ENCODE measurements at regions not wholly inside any gene's neighbourhood (a gene's known extent, or its start where the extent isn't known, plus 50 kb on each side); places are given as distances from the start of the nearest gene placed in this dataset.
"Not testable (repeated sequence)": the region's sequence is repeated elsewhere in the genome, so short reads cannot be mapped to it uniquely, and the experiment has no call there.

- TF ChIP-seq, protein P1, sequence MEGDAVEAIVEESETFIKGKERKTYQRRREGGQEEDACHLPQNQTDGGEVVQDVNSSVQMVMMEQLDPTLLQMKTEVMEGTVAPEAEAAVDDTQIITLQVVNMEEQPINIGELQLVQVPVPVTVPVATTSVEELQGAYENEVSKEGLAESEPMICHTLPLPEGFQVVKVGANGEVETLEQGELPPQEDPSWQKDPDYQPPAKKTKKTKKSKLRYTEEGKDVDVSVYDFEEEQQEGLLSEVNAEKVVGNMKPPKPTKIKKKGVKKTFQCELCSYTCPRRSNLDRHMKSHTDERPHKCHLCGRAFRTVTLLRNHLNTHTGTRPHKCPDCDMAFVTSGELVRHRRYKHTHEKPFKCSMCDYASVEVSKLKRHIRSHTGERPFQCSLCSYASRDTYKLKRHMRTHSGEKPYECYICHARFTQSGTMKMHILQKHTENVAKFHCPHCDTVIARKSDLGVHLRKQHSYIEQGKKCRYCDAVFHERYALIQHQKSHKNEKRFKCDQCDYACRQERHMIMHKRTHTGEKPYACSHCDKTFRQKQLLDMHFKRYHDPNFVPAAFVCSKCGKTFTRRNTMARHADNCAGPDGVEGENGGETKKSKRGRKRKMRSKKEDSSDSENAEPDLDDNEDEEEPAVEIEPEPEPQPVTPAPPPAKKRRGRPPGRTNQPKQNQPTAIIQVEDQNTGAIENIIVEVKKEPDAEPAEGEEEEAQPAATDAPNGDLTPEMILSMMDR (IDR thresholded peaks at IDR 0.05; ENCODE audit: extremely low read depth, missing control alignments), result no peak
- DNase-seq (ENCODE audit: low spot score), result no peak
Observed at GRCh38 chr6:85864453-85865401, 222.0 kb upstream of the SYNCRIP start.

DNA sequence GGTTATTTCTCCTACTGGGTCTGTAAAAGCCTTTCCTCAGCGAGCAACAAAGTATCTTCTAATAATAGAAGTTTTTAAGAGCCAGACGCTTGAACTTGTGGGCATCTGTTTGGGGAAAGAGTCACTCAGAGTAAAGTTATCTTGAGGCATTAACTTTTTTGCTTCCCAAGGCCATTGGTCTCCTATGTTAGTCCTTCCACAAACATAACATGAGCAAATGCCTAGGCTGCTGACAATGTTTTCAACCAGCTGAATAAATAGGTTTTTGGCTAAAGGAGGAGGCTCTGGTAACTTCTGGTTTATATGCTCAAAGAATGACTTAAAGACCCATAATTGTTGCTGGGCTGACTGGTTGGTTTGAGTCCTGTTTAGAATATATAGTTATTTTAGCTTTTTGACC is 213.5 kb upstream of the SYNCRIP start:
- TF ChIP-seq, protein P1 (IDR thresholded peaks at IDR 0.05; ENCODE audit: extremely low read depth, missing control alignments), result no peak

GRCh38 chr6:85838351-85839119 is 195.8 kb upstream of the SYNCRIP start:
- not testable (repeated sequence) for DNase-seq (ENCODE audit: low spot score)

More for the DNA sequence above, 213.5 kb upstream of the SYNCRIP start:
- DNase-seq (ENCODE audit: low spot score), result no peak

DNA sequence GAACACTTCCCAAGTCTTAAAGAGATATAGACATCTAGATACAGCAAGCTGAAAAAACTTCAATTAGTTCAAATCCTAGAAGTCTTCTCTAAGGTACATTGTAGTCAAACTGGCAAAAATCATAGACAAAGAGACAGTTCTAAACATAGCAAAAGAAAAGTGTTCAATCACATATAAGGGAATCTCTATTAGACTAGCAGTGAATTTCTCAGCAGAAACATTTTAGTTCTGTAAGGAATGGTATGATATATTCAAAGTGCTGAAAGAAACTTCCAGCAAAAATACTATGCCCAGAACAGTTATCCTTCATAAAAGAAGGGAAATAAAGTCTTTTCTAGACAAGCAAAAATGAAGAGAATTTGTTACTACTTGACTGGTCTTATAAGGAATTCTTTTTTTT is 186.3 kb upstream of the SYNCRIP start:
- TF ChIP-seq, protein P1 (IDR thresholded peaks at IDR 0.05; ENCODE audit: extremely low read depth, missing control alignments), result no peak
- no peak for DNase-seq (ENCODE audit: low spot score)

DNA sequence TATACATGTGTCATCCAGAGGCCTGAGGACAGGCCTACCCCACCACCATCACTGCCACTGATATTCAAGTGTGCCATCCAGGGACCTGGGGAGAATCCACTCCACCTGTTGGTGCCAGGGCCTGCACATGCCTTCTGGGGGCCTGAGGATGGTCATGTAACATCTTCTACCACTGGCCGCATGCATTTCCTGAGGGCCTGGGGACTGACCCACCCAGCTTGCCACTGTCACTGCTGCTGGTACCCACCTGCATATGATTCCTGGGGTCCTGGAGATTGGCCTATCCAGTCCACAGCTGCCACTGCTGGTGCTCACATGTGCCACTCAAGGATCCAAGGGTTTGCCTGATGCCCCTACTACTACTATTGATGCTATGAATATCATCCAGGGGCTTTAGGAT is 184.3 kb upstream of the SYNCRIP start:
- TF ChIP-seq, protein P1 (IDR thresholded peaks at IDR 0.05; ENCODE audit: extremely low read depth, missing control alignments), result no peak
- no peak for DNase-seq (ENCODE audit: low spot score)

DNA sequence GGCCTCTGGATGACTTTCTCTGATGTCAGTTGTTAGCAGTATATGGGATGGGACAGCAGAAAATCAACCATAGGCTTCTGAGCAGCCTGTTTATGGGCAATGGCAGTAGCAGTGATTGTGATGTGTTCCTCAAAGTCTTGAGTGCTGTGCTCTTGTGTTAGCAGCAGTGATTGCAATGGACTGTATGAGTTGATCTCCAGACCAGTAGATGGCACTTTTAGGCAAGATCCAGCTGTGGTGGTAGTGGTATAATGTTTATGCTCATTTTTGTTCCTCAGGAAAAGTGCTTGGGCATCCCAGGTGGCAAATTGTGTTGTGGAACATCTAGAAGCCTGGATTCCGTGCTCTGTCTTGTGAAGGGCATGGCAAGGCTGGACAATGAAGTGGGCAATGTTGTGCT is 181.6 kb upstream of the SYNCRIP start:
- TF ChIP-seq, protein P1 (IDR thresholded peaks at IDR 0.05; ENCODE audit: extremely low read depth, missing control alignments), result no peak

DNA sequence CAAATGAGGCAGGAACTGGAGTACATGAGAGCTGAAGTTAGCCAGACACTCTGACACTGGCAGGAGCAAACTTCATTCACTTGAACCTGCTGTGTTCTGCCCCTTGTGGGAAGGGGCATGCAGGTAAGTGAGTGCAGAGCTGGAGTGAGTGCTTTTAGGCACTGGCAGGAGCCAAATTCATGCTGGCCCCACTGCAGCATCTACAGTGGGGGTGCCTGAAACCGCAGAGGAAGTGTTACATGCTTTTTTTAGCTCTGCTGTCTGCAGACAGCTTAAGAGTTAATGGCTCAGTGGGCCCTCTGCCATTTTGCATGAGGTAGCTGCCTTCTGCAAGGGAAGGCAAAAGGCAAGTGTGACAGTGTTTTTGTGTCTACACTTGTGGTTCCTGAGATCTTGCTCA is 167.9 kb upstream of the SYNCRIP start:
- TF ChIP-seq, protein P1 (IDR thresholded peaks at IDR 0.05; ENCODE audit: extremely low read depth, missing control alignments), result no peak
- DNase-seq (ENCODE audit: low spot score), result no peak

More for the DNA sequence above, 181.6 kb upstream of the SYNCRIP start:
- no peak for DNase-seq (ENCODE audit: low spot score)

All from GM20000 (cell line).